Nephron progenitor cell (in vitro differentiated cells): ENCODE measurements at regions not wholly inside any gene's neighbourhood (a gene's known extent, or its start where the extent isn't known, plus 50 kb on each side); places are given as distances from the start of the nearest gene placed in this dataset.
A peak's percentile ranks its signal among the peaks of the same experiment; 100 is the strongest.

Experiments
- DNase-seq: peaks from one replicate; pipeline ENCODE4 v3.0.0; 2021
- H3K27ac Mint-ChIP-seq: 2 replicates; pipeline ENCODE4 v1.8.0; 2021; ENCODE audit warnings: mild to moderate bottlenecking, moderate library complexity, mixed read lengths
- H3K27me3 Mint-ChIP-seq: 2 replicates; pipeline ENCODE4 v1.8.0; 2021; ENCODE audit warnings: mild to moderate bottlenecking, low read depth, mixed read lengths; ENCODE audit not compliant: poor library complexity
- H3K36me3 Mint-ChIP-seq: 2 replicates; pipeline ENCODE4 v1.8.0; 2021; ENCODE audit warnings: low read depth, mixed read lengths
- H3K4me1 Mint-ChIP-seq: 2 replicates; pipeline ENCODE4 v1.8.0; 2021; ENCODE audit warnings: mixed read lengths
- H3K4me3 Mint-ChIP-seq: 2 replicates; pipeline ENCODE4 v1.8.0; 2021; ENCODE audit warnings: mild to moderate bottlenecking, moderate library complexity, mixed read lengths
- H3K9me3 Mint-ChIP-seq: 2 replicates; pipeline ENCODE4 v1.8.0; 2021; ENCODE audit warnings: mild to moderate bottlenecking, moderate library complexity, mixed read lengths
- CTCF ChIP-seq: fragments of 200-600 bp; sonication (generic); IDR thresholded peaks from 2 replicates; pipeline ENCODE4 v1.5.0; 2021; ENCODE audit warnings: antibody characterized with exemption

GRCh38 chr18:49652881-49653724 lies 91.2 kb downstream of the LIPG start:
- no peak for TF ChIP-seq CTCF
- Mint-ChIP-seq H3K27ac (peak overlapping the region; percentile 60), H3K4me3 (no peak overlapping the region), H3K27me3 (peaks cover 9% of the 10 kb centered on the region), H3K4me1 (peaks cover 42% of the 10 kb centered on the region), H3K36me3 (no peaks in the 10 kb centered on the region), H3K9me3 (no peaks in the 10 kb centered on the region)
- no peak for DNase-seq

GRCh38 chr18:49651033-49651432 lies 89.2 kb downstream of the LIPG start:
- peaks cover 58% of the 10 kb centered on the region for H3K4me1 Mint-ChIP-seq
- H3K36me3 Mint-ChIP-seq, result no peaks in the 10 kb centered on the region
- no peak for DNase-seq
- no peak overlapping the region for H3K4me3 Mint-ChIP-seq
- TF ChIP-seq CTCF, result no peak
- H3K9me3 Mint-ChIP-seq, result no peaks in the 10 kb centered on the region
- H3K27ac Mint-ChIP-seq, result no peak overlapping the region
- peaks cover 9% of the 10 kb centered on the region for H3K27me3 Mint-ChIP-seq

- Mint-ChIP-seq H3K27ac (no peak overlapping the region), H3K4me1 (peaks cover 60% of the 10 kb centered on the region), H3K9me3 (no peaks in the 10 kb centered on the region), H3K4me3 (no peak overlapping the region), H3K27me3 (peaks cover 9% of the 10 kb centered on the region), H3K36me3 (no peaks in the 10 kb centered on the region)
- DNase-seq, result no peak
- TF ChIP-seq CTCF, result no peak
These were observed 88.6 kb downstream of the LIPG start for GRCh38 chr18:49650426-49650891.

GRCh38 chr18:49648811-49649210 lies 87.0 kb downstream of the LIPG start:
- H3K4me3 Mint-ChIP-seq, result no peak overlapping the region
- TF ChIP-seq CTCF, result no peak
- no peaks in the 10 kb centered on the region for H3K9me3 Mint-ChIP-seq
- DNase-seq, result no peak
- peaks cover 10% of the 10 kb centered on the region for H3K27me3 Mint-ChIP-seq
- no peak overlapping the region for H3K27ac Mint-ChIP-seq
- peaks cover 59% of the 10 kb centered on the region for H3K4me1 Mint-ChIP-seq
- H3K36me3 Mint-ChIP-seq, result no peaks in the 10 kb centered on the region
